ENCODE measurements at regions not wholly inside any gene's neighbourhood (a gene's known extent, or its start where the extent isn't known, plus 50 kb on each side); places are given as distances from the start of the nearest gene placed in this dataset.
A peak's percentile ranks its signal among the peaks of the same experiment; 100 is the strongest.

- TF ChIP-seq, protein P1, sequence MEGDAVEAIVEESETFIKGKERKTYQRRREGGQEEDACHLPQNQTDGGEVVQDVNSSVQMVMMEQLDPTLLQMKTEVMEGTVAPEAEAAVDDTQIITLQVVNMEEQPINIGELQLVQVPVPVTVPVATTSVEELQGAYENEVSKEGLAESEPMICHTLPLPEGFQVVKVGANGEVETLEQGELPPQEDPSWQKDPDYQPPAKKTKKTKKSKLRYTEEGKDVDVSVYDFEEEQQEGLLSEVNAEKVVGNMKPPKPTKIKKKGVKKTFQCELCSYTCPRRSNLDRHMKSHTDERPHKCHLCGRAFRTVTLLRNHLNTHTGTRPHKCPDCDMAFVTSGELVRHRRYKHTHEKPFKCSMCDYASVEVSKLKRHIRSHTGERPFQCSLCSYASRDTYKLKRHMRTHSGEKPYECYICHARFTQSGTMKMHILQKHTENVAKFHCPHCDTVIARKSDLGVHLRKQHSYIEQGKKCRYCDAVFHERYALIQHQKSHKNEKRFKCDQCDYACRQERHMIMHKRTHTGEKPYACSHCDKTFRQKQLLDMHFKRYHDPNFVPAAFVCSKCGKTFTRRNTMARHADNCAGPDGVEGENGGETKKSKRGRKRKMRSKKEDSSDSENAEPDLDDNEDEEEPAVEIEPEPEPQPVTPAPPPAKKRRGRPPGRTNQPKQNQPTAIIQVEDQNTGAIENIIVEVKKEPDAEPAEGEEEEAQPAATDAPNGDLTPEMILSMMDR (IDR thresholded peaks at IDR 0.05): peak in 4 of 6 experiments; percentile 10 to 67 (median 52)
- TF ChIP-seq POLR2A (IDR thresholded peaks at IDR 0.05): no peak
Observed at GRCh38 chr12:71216725-71217579, 59.2 kb upstream of the TSPAN8 start.
